ENCODE measurements at regions not wholly inside any gene's neighbourhood (a gene's known extent, or its start where the extent isn't known, plus 50 kb on each side); places are given as distances from the start of the nearest gene placed in this dataset.

- TF ChIP-seq POLR2A (IDR thresholded peaks at IDR 0.05) (no peak), CTCF (IDR thresholded peaks at IDR 0.05) (no peak)
These were observed 1552.1 kb upstream of the SEL1L start for GRCh38 chr14:83085725-83086124.

All from transverse colon (tissue), 3 donors.